ENCODE measurements at regions not wholly inside any gene's neighbourhood (a gene's known extent, or its start where the extent isn't known, plus 50 kb on each side); places are given as distances from the start of the nearest gene placed in this dataset.

DNA sequence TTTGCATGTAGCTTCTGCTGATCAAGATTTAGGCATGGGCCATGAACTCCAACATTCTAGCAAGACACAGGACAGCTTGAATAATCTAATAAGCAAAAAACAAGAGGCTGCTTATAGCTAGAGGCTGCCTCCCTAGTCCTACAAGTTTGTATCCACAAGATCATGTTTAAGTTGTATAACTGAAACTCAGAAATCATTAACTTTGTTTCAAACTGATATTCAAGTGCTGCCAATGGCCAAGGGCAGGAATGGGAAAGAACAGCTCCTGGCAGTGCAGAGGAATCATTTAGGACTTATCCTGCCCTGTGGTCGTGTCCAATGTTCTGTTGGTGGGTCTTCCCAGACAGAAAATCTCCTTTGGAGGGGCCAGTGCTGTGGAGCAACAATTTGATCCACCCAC, 209.6 kb upstream of the DDI1 start:
- H3K27ac ChIP-seq = no peak overlapping the region
- no peak overlapping the region for H3K9ac ChIP-seq
- H3K4me3 ChIP-seq = no peak overlapping the region
- no peaks in the 10 kb centered on the region for H3K4me1 ChIP-seq (ENCODE audit: insufficient read depth)
- H3K36me3 ChIP-seq (ENCODE audit: low read depth) = no peaks in the 10 kb centered on the region
- no peaks in the 10 kb centered on the region for H4K20me1 ChIP-seq (ENCODE audit: insufficient read depth)
- in situ Hi-C loops (cut with MboI) = no loop called here
- no peaks in the 10 kb centered on the region for H3K79me2 ChIP-seq (ENCODE audit: insufficient read depth)
- 4 to 13% methylated on average over 1 of the region's 1 CpG for WGBS, 2 experiments (ENCODE audit: low coverage in 1 of 2, low lambda C conversion rate in 2 of 2, missing lambda C conversion rate in 2 of 2)
- H3K9me3 ChIP-seq (ENCODE audit: low read depth) = no peaks in the 10 kb centered on the region
- H3K4me2 ChIP-seq (ENCODE audit: unreplicated experiment) = no peak overlapping the region
- H3F3A ChIP-seq (ENCODE audit: insufficient read depth) = no peaks in the 10 kb centered on the region
- H3K9me2 ChIP-seq (ENCODE audit: insufficient read depth) = no peaks in the 10 kb centered on the region
- H3K27me3 ChIP-seq (replicated peaks; ENCODE audit: insufficient read depth) = no peaks in the 10 kb centered on the region
- TF ChIP-seq EZH2phosphoT487 (IDR thresholded peaks at IDR 0.05; ENCODE audit: insufficient read depth, low read depth) = no peak
- TF ChIP-seq EZH2 (IDR thresholded peaks at IDR 0.05; ENCODE audit: insufficient read depth, poor library complexity, severe bottlenecking) = no peak
- no peak for DNase-seq
- H2AFZ ChIP-seq = no peak overlapping the region

DNA sequence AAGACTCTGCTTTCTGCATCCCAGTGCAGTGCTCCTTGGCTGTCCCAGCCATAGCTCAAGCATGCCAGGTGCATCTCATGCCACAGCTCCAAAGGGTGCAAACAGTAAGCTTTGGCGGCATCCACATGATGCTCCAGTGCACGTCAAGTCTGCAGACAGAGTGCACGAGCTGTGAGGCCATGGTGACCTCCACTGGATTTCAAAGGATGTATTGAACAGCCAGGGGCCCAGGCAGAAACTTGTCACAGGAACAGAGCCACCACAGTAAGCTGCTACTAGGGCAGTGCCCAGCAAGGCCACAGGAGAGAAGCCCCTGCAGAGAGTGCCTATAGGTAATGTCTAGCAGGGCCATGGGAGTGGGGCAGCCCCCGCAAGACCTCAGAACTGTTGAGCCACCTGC, 206.8 kb upstream of the DDI1 start:
- Histone ChIP-seq H3K4me3 (no peak overlapping the region), H3K4me2 (ENCODE audit: unreplicated experiment) (no peak overlapping the region), H3K79me2 (ENCODE audit: insufficient read depth) (no peaks in the 10 kb centered on the region), H3K9ac (no peak overlapping the region), H4K20me1 (ENCODE audit: insufficient read depth) (no peaks in the 10 kb centered on the region), H3K9me3 (ENCODE audit: low read depth) (no peaks in the 10 kb centered on the region), H3K36me3 (ENCODE audit: low read depth) (no peaks in the 10 kb centered on the region), H3K9me2 (ENCODE audit: insufficient read depth) (no peaks in the 10 kb centered on the region), H3F3A (ENCODE audit: insufficient read depth) (no peaks in the 10 kb centered on the region), H3K27me3 (replicated peaks; ENCODE audit: insufficient read depth) (no peaks in the 10 kb centered on the region), H3K27ac (no peak overlapping the region), H2AFZ (no peak overlapping the region), H3K4me1 (ENCODE audit: insufficient read depth) (no peaks in the 10 kb centered on the region)
- DNase-seq = no peak
- in situ Hi-C loops (cut with MboI) = no loop called here
- TF ChIP-seq EZH2phosphoT487 (IDR thresholded peaks at IDR 0.05; ENCODE audit: insufficient read depth, low read depth) (no peak), EZH2 (IDR thresholded peaks at IDR 0.05; ENCODE audit: insufficient read depth, poor library complexity, severe bottlenecking) (no peak)
- 74 to 79% methylated on average over 4 of the region's 4 CpGs for WGBS, 2 experiments (ENCODE audit: low coverage in 1 of 2, low lambda C conversion rate in 2 of 2, missing lambda C conversion rate in 2 of 2)

DNA sequence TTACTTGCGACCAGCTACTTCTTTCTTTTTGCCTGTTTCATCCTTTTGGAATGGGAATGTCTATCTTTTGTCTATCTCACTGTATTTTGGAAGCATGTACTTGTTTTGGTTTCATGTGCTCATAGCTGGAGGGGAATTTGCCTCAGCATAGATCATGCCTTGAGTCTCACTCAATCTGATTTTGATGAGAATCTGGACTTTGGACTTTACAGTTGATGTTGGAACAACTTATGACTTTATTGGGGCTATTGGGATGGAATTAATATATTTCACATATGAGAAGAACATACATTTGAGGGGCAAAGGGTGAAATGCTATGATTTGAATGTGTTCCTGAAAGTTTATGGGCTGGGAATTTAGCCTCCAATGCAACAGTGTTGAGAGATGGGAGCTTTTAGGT, 206.2 kb upstream of the DDI1 start:
- Histone ChIP-seq H3F3A (ENCODE audit: insufficient read depth) (no peaks in the 10 kb centered on the region), H3K79me2 (ENCODE audit: insufficient read depth) (no peaks in the 10 kb centered on the region), H3K9me3 (ENCODE audit: low read depth) (no peaks in the 10 kb centered on the region), H3K36me3 (ENCODE audit: low read depth) (no peaks in the 10 kb centered on the region), H3K27ac (no peak overlapping the region), H3K4me2 (ENCODE audit: unreplicated experiment) (no peak overlapping the region), H3K4me3 (no peak overlapping the region), H2AFZ (no peak overlapping the region), H3K27me3 (replicated peaks; ENCODE audit: insufficient read depth) (no peaks in the 10 kb centered on the region), H4K20me1 (ENCODE audit: insufficient read depth) (no peaks in the 10 kb centered on the region), H3K9me2 (ENCODE audit: insufficient read depth) (no peaks in the 10 kb centered on the region), H3K9ac (no peak overlapping the region), H3K4me1 (ENCODE audit: insufficient read depth) (no peaks in the 10 kb centered on the region)
- in situ Hi-C loops (cut with MboI) = no loop called here
- TF ChIP-seq EZH2 (IDR thresholded peaks at IDR 0.05; ENCODE audit: insufficient read depth, poor library complexity, severe bottlenecking) (no peak), EZH2phosphoT487 (IDR thresholded peaks at IDR 0.05; ENCODE audit: insufficient read depth, low read depth) (no peak)
- 19 to 33% methylated on average over 1 of the region's 1 CpG for WGBS, 2 experiments (ENCODE audit: low coverage in 1 of 2, low lambda C conversion rate in 2 of 2, missing lambda C conversion rate in 2 of 2)
- no peak for DNase-seq

DNA sequence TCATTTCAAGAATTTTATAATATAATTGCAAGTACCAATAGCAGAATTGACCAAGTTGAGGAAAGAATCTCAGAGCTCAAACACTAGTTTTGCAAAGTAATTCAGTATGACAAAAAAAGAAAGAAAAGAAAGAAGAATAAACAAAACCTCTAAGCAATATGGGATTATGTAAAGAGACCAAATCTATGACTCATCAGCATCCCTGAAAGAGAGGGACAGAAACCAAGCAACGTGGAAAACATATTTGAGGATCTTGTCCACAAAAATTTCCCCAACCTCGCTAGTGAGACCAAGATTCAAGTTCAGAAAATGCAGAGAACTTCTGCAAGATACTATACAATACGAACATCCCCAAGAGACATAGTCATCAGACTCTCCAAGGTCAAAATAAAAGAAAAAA, 203.7 kb upstream of the DDI1 start:
- Histone ChIP-seq H2AFZ (no peak overlapping the region), H3K9me3 (ENCODE audit: low read depth) (no peaks in the 10 kb centered on the region), H3K9me2 (ENCODE audit: insufficient read depth) (no peaks in the 10 kb centered on the region), H3K36me3 (ENCODE audit: low read depth) (no peaks in the 10 kb centered on the region), H3K27ac (no peak overlapping the region), H3K4me2 (ENCODE audit: unreplicated experiment) (no peak overlapping the region), H3F3A (ENCODE audit: insufficient read depth) (no peaks in the 10 kb centered on the region), H3K9ac (no peak overlapping the region), H4K20me1 (ENCODE audit: insufficient read depth) (no peaks in the 10 kb centered on the region), H3K27me3 (replicated peaks; ENCODE audit: insufficient read depth) (no peaks in the 10 kb centered on the region), H3K4me1 (ENCODE audit: insufficient read depth) (no peaks in the 10 kb centered on the region), H3K4me3 (no peak overlapping the region), H3K79me2 (ENCODE audit: insufficient read depth) (no peaks in the 10 kb centered on the region)
- TF ChIP-seq EZH2phosphoT487 (IDR thresholded peaks at IDR 0.05; ENCODE audit: insufficient read depth, low read depth) (no peak), EZH2 (IDR thresholded peaks at IDR 0.05; ENCODE audit: insufficient read depth, poor library complexity, severe bottlenecking) (no peak)
- WGBS, 2 experiments (ENCODE audit: low coverage in 1 of 2, low lambda C conversion rate in 2 of 2, missing lambda C conversion rate in 2 of 2) = 51 to 58% methylated on average over 3 of the region's 3 CpGs
- DNase-seq = no peak
- in situ Hi-C loops (cut with MboI) = no loop called here

DNA sequence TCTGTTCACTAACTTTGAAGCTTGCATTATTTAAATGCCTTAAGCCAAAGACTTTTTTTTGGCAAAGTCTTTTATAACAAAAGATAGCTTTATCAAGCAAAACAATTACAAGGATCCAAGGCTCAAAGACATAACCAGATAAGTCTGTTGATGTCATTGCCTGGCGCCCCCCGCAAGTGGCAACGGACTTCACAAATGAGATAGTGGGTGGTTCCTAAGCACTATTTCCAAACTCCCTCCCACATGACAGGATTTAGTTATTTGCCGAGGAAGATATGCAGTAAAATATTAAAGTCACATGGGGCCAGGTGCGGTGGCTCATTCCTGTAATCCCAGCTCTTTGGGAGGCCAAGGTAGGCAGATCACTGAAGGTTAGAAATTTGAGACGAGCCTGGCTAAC, 194.2 kb upstream of the DDI1 start:
- H3K36me3 ChIP-seq (ENCODE audit: low read depth) = no peaks in the 10 kb centered on the region
- no peak overlapping the region for H3K27ac ChIP-seq
- H3K9ac ChIP-seq = no peak overlapping the region
- H3F3A ChIP-seq (ENCODE audit: insufficient read depth) = peaks cover 4% of the 10 kb centered on the region; the same call in 1 of the 2 replicates
- no peak for DNase-seq
- no peak for TF ChIP-seq EZH2 (IDR thresholded peaks at IDR 0.05; ENCODE audit: insufficient read depth, poor library complexity, severe bottlenecking)
- TF ChIP-seq EZH2phosphoT487 (IDR thresholded peaks at IDR 0.05; ENCODE audit: insufficient read depth, low read depth) = no peak
- no peak overlapping the region for H2AFZ ChIP-seq
- H3K27me3 ChIP-seq (replicated peaks; ENCODE audit: insufficient read depth) = no peaks in the 10 kb centered on the region
- no peaks in the 10 kb centered on the region for H3K9me3 ChIP-seq (ENCODE audit: low read depth)
- no peaks in the 10 kb centered on the region for H3K79me2 ChIP-seq (ENCODE audit: insufficient read depth)
- in situ Hi-C loops (cut with MboI) = no loop called here
- H3K9me2 ChIP-seq (ENCODE audit: insufficient read depth) = no peaks in the 10 kb centered on the region
- no peak overlapping the region for H3K4me2 ChIP-seq (ENCODE audit: unreplicated experiment)
- H4K20me1 ChIP-seq (ENCODE audit: insufficient read depth) = no peaks in the 10 kb centered on the region
- H3K4me1 ChIP-seq (ENCODE audit: insufficient read depth) = no peaks in the 10 kb centered on the region
- no peak overlapping the region for H3K4me3 ChIP-seq
- WGBS, 2 experiments (ENCODE audit: low coverage in 1 of 2, low lambda C conversion rate in 2 of 2, missing lambda C conversion rate in 2 of 2) = 59 to 68% methylated on average over 6 of the region's 6 CpGs

All from GM23248 (cell line).